Neural progenitor cell (in vitro differentiated cells): ENCODE measurements at regions not wholly inside any gene's neighbourhood (a gene's known extent, or its start where the extent isn't known, plus 50 kb on each side); places are given as distances from the start of the nearest gene placed in this dataset.

Experiments used
- EZH2 ChIP-seq: fragments of 200-600 bp; sonication (generic); IDR thresholded peaks from 2 replicates; pipeline ENCODE4 v1.6.1; 2017; ENCODE audit warnings: antibody characterized with exemption, mild to moderate bottlenecking, moderate library complexity
- TF ChIP-seq, protein P1 (sequence below): fragments of 200-600 bp; sonication (generic); IDR thresholded peaks from 2 replicates; pipeline ENCODE4 v1.5.1; 2017; ENCODE audit warnings: antibody characterized with exemption, mild to moderate bottlenecking

DNA sequence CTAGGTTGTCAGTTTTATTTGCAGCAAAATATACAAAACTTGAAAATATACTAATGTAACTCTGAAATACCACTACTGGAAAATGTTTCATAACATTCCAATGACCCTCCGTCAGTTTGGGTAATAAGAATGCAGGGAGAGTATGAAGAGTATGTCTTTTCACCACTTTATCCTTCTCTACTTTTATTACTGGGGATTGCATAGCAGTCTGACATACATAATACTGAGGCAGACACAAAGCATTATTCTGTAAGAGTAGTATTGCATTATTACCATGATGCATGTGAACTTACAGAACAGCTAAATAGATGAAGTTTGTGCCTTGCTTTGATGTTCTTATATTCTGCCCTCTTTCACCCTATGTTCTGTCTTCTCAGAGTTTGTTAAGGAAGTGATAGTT, 151.8 kb upstream of the TPK1 start:
- TF ChIP-seq, protein P1, sequence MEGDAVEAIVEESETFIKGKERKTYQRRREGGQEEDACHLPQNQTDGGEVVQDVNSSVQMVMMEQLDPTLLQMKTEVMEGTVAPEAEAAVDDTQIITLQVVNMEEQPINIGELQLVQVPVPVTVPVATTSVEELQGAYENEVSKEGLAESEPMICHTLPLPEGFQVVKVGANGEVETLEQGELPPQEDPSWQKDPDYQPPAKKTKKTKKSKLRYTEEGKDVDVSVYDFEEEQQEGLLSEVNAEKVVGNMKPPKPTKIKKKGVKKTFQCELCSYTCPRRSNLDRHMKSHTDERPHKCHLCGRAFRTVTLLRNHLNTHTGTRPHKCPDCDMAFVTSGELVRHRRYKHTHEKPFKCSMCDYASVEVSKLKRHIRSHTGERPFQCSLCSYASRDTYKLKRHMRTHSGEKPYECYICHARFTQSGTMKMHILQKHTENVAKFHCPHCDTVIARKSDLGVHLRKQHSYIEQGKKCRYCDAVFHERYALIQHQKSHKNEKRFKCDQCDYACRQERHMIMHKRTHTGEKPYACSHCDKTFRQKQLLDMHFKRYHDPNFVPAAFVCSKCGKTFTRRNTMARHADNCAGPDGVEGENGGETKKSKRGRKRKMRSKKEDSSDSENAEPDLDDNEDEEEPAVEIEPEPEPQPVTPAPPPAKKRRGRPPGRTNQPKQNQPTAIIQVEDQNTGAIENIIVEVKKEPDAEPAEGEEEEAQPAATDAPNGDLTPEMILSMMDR, result no peak
- no peak for TF ChIP-seq EZH2
